Activated T-helper 9 cell treated with anti-CD3 and anti-CD28 coated beads, Interleukin-2, amount 50 U/mL, for 16 hours (primary cell): ENCODE measurements at regions not wholly inside any gene's neighbourhood (a gene's known extent, or its start where the extent isn't known, plus 50 kb on each side); places are given as distances from the start of the nearest gene placed in this dataset.
"Not testable (repeated sequence)": the region's sequence is repeated elsewhere in the genome, so short reads cannot be mapped to it uniquely, and the experiment has no call there.

Experiments
- DNase-seq: peaks from one replicate; pipeline ENCODE4 v3.0.0-alpha.2; 2020; ENCODE audit warnings: low read depth

DNA sequence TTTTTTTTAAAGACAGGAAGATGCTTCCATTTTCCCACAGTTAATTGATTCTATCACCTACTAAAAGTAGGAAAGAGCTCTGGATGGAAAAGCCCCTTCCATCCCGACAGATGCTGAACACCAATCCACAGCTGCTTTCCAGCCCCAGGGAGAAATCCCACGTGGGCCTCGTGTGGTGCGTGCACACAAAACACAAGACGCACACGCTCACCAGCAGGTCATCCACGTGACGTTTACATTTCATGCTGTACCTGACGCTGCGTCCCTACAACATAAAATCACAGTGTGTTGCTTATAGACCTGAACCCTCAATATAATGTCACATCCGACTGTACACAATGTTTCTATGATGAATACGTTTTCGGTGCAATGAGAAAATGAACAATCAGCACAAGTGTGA, 50.2 kb upstream of the DACT2 start:
- DNase-seq: no peak

- DNase-seq: peak; percentile 33
Observed at GRCh38 chr6:168370310-168370991, 50.9 kb upstream of the DACT2 start.

DNA sequence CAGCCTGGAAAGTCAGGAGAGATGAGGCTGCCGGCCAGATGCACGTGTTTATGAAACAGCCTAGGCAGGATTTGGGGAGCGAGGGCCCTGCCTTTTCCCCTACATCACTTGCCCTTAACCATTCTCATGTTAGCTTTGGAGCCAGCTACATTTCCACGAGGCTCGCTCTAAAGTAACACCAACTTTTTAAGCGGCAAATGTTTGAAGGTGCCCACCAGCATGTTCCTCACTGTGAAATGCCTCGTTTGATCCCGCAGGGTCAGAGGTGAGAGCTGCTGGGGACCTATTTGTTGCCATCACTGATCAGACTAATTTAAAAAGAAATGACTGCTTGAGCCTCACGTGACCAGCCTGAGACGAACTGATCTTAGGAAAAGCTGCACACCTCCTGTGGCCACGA, 51.6 kb upstream of the DACT2 start:
- DNase-seq: no peak

DNA sequence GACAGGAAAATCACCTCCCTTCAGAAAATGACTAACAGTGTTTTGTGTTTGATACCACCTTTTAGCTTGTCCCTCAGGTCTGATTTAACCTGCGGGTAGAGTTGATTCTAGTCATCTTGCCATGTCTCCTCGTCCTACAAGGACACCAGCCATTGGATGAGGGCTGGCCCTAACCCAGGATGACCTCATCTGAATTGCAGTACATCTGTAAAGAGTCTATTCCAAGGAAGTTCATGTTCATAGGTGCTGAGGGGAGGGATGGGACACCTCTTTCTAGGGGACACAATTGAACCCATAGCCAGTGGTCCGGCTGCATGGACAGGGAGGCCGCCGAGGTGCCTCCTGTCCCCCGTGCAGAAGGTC, 52.0 kb upstream of the DACT2 start:
- DNase-seq: no peak

DNA sequence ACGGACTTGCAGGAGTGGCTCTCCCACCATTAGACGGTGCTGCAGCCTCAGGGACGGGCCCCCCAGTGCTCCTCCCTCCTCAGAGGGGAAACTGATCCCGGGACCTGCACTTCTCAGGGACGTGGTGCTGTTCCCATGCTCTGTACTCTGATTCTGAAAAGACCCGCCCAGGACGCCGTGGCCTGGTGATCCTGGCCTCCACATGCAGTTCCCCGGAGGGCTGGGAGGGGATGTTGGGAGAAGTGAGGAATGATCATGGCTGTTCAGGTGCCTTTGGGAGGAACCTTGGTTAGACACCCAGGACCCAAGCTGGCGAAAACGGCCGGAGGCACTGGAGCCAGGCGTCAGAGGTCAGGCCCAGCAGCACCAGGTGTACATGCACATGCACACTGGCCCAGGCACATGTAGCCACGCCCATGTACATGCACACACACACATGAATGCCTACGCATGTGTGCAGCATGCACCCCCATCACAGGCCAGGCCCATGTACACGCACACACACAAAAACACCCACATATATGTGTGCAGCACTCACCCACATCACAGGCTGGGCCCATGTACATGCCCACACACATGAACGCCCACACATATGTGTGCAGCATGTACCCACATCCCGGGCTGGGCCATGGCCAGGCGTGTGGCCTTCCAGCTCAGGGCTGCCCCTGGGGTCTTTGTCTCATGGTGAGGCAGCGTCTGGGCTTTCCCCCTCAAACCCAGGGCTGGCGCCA, 52.6 kb upstream of the DACT2 start:
- no peak for DNase-seq

DNA sequence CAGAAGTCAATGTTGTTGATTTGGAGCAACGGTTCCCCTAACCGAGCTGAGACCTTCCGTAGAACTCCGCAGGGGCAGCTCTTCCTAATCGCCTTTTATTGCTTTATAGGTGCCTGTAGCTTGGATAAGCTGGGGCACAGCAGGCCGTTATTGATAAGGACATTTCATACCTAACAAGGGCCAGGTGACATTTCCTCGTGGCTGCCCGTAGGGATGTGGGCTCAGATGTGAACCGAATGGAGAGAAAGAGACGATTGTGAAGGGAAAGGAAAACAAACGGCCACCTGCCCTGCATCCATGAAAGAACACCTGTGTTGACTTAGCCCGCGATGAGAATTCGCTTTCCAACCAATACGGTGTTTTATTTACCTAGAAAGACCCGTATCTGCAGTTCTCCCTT, 53.3 kb upstream of the DACT2 start:
- no peak for DNase-seq

DNA sequence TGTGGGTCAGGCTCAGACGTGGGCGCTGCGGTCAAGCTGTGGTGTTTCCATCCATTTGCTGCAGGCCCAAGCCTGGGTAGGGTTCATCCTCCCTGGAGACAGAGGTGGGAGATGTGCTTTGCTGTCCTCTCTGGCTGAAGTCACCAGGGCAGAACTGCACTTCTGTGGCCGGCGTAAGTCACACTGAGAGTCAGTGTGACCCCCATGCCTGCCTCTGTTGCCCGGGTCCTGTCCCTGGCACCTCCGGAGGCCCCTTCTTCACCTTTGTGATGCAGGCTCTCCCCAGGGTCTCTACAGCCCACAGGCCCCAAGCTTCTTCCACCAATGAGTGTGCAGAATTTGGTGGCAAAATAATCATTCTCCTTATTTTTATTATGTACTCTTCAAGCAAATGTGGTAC, 53.8 kb upstream of the DACT2 start:
- no peak for DNase-seq

DNA sequence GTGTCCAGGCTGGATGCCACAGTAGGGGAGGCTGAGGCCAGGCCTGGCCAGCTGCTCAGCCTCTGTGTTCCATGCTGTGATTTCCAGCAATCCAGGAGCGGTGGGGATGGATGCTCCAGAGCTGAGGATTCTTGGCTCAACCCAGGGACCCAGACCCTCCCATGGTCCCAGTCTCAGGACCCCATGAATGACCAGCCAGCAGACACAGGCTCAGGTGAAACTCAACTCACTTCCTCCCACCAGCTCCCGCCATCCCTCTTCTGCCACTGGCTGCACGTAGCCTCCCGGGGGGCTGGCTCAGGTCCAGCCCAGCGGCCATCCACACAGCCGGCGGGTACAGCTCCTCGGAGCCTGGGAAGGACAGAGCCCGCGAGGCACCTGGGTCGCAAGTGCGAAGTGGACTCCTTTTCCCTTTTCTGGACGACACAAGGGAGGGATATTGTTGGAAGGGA, 54.5 kb upstream of the DACT2 start:
- DNase-seq: no peak

DNA sequence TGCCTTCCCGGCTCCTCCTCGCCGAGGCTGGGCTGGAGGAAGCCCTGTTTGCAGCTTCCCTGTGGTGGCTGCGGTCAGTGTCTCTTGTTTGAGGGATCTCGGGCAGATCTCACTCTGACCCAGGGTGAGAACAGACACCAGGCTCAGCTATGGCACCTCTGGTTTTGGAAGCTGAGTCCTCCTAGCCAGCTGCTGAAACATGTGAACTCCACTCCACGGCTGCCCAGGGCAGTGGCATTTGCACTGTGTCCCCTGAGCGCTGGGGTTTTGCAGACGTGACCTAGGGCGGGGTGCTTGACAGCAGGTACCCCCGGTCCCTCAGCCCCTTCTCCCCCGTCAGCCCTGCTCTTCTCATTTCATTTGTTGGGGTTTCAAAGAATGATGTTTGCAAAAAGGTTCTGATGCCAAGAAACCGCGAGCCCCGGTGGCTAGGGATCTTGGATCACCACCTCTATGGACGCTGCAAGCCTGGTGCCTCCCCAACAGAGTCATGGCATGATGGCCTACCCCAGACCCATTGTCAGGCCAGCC, 55.0 kb upstream of the DACT2 start:
- DNase-seq: no peak

- no peak for DNase-seq
Observed at GRCh38 chr6:168376120-168376519, 56.5 kb upstream of the DACT2 start.

GRCh38 chr6:168376811-168377483, 57.4 kb upstream of the DACT2 start:
- DNase-seq: no peak

GRCh38 chr6:168377484-168377855, 57.9 kb upstream of the DACT2 start:
- DNase-seq: no peak

DNA sequence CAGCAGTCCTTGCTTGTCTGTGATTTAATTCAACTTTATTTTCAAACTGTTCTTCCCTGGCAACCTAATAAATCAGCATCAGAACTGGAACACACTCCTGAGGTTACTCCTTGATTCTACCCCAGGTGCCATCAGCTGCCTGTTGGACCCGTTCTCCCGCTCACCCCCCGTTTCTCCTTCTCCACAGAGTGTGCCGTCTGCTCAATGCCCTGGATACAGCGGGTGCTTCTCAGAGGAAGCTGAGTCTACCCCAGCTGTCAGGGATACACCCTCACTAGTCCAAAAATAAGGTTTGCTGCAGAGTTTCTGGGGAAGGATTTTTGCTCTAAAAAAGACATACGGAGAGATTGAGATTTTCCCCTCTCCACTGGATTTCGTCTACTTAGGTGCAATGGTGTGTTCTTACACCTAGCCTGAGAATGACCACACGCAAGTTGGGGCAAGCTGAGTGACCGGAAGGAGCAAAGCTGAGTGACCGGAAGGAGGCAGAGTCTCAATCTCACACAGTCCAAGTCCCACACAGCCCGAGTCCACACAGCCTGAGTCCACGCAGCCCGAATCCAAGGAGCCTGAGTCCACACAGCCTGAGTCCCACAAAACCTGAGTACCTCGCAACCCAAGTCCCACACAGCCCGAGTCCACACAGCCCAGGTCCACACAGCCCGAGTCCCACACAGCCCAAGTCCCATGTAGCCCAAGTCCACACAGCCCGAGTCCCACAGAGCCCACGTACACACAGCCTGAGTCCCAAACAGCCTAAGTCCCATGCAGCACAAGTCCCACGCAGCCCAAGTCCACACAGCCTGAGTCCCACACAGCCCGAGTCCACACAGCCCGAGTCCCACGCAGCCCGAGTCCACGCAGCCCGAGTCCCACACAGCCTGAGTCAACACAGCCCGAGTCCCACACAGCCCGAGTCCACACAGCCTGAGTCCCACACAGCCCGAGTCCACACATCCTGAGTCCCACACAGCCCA, 58.6 kb upstream of the DACT2 start:
- DNase-seq: no peak

DNA sequence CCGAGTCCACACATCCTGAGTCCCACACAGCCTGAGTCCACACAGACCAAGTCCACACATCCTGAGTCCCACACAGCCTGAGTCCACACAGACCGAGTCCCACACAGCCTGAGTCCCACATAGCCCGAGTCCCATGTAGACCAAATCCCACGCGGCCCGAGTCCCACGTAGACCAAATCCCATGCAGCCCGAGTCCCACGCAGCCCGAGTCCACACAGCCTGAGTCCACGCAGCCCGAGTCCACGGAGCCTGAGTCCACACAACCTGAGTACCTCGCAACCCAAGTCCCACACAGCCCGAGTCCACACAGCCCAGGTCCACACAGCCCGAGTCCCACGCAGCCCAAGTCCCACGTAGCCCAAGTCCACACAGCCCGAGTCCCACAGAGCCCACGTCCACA, 60.0 kb upstream of the DACT2 start:
- DNase-seq: not testable (repeated sequence)

DNA sequence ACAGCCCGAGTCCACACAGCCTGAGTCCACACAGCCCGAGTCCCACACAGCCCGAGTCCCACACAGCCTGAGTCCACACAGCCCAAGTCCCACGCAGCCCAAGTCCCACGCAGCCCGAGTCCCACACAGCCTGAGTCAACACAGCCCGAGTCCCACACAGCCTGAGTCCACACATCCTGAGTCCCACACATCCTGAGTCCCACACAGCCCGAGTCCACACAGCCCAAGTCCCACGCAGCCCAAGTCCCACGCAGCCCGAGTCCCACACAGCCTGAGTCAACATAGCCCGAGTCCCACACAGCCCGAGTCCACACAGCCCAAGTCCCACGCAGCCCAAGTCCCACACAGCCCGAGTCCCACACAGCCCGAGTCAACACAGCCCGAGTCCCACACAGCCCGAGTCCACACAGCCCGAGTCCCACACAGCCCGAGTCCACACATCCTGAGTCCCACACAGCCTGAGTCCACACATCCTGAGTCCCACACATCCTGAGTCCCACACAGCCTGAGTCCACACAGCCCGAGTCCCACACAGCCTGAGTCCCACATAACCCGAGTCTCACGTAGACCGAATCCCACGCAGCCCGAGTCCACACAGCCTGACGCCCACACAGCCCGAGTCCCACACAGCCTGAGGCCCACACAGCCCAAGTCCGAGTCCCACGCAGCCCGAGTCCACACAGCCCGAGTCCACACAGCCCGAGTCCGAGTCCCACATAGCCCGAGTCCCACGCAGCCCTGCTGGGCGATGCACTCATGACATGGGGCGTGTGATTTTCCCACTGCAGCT, 60.6 kb upstream of the SMOC2 start:
- not testable (repeated sequence) for DNase-seq

- DNase-seq: no peak
Observed at GRCh38 chr6:168380956-168381605, 59.9 kb upstream of the SMOC2 start.

DNA sequence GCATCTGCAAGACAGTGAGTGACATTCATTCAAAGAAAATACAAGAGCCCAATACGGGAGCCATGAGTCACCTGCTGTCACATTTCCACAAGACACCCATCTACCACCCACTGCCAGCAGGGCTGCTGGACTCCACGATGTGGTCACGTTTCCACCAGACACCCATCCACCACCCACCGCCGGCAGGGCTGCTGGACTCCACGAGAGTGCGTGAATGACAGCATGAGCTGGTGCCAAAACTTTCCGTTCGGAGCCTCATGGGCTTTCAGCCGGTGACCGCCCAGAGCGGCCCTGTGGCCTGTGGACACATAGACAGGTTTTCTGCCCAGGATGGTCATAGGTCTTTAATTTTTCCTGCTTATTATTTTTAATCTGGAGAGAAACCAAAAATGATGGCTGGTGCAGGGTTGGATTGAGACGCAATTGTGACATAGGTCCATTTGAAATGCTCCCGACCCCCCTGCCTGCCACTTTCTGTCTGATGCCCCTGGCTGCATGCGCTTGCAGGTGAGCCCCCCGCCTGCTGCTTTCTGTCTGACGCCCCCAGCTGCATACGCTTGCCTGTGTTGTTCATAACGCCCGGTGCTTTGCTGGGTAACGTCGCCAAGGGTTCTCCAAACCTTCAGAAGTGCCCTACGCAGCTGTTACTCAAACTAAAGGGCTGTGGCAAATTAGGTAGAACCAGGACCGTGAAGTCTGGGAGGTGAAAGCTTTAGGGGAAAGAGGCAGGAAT, 59.1 kb upstream of the SMOC2 start:
- DNase-seq: no peak

GRCh38 chr6:168383062-168383854, 57.7 kb upstream of the SMOC2 start:
- DNase-seq: no peak
